Spleen (tissue), 11 donors: ENCODE measurements at regions not wholly inside any gene's neighbourhood (a gene's known extent, or its start where the extent isn't known, plus 50 kb on each side); places are given as distances from the start of the nearest gene placed in this dataset.
A peak's percentile ranks its signal among the peaks of the same experiment; 100 is the strongest.

Experiments
- DNase-seq: peaks from one replicate; pipeline ENCODE4 v3.0.0-alpha.2; 2020
- H3K27ac ChIP-seq, 8 donors: fragments of 200-600 bp; sonication (generic) in 7 of 8; 1 replicate in 4 of 8; 2 replicates in 4 of 8; pipeline versions ENCODE4 v1.5.0 to v1.8.0; 2016 to 2021; ENCODE audit warnings: inconsistent platforms in 4 of 8, mild to moderate bottlenecking in 4 of 8, moderate library complexity in 1 of 8
- H3K27me3 ChIP-seq, 7 donors: fragments of 200-600 bp; sonication (generic) in 6 of 7; replicated peaks in 1 of 7; 1 replicate in 4 of 7; 2 replicates in 3 of 7; pipeline versions ENCODE4 v1.5.0 to v1.8.0; 2016 to 2021; ENCODE audit warnings: inconsistent platforms in 3 of 7, mild to moderate bottlenecking in 1 of 7
- H3K36me3 ChIP-seq, 6 donors: fragments of 200-600 bp; sonication (generic) in 5 of 6; 1 replicate in 4 of 6; 2 replicates in 2 of 6; pipeline versions ENCODE4 v1.5.0 to v1.8.0; 2016 to 2021; ENCODE audit warnings: inconsistent platforms in 2 of 6
- H3K4me1 ChIP-seq, 6 donors: fragments of 200-600 bp; sonication (generic) in 5 of 6; 1 replicate in 3 of 6; 2 replicates in 3 of 6; pipeline versions ENCODE4 v1.5.0 to v1.8.0; 2016 to 2021; ENCODE audit warnings: inconsistent platforms in 3 of 6
- H3K4me3 ChIP-seq, 8 donors: fragments of 200-600 bp; sonication (generic) in 7 of 8; 1 replicate in 4 of 8; 2 replicates in 4 of 8; pipeline versions ENCODE4 v1.5.0 to v1.8.0; 2016 to 2021; ENCODE audit warnings: inconsistent platforms in 4 of 8, mild to moderate bottlenecking in 4 of 8, moderate library complexity in 2 of 8
- H3K9me3 ChIP-seq, 8 donors: fragments of 200-600 bp; sonication (generic) in 7 of 8; 1 replicate in 4 of 8; 2 replicates in 4 of 8; pipeline versions ENCODE4 v1.5.0 to v1.8.0; 2016 to 2021; ENCODE audit warnings: inconsistent platforms in 4 of 8
- CTCF ChIP-seq, 11 experiments: fragments of 200-600 bp in 7 of 11; fragments of 450-650 bp in 4 of 11; sonication (generic) in 4 of 11; IDR thresholded peaks in 8 of 11; conservative IDR thresholded peaks in 3 of 11; 1 replicate in 7 of 11; 2 replicates in 4 of 11; pipeline versions ENCODE4 v1.4.0 to v1.8.0; 2016 to 2021; ENCODE audit warnings: antibody characterized with exemption in 11 of 11, inconsistent platforms in 4 of 11, mild to moderate bottlenecking in 1 of 11
- POLR2A ChIP-seq, 3 donors: fragments of 450-650 bp; IDR thresholded peaks; one replicate each; pipeline ENCODE4 v1.5.1; 2017; ENCODE audit warnings: antibody characterized with exemption in 3 of 3, mild to moderate bottlenecking in 1 of 3
- POLR2AphosphoS5 ChIP-seq, 3 donors: sonication (generic); formaldehyde crosslinking; IDR thresholded peaks; one replicate each; pipeline ENCODE4 v1.5.1; 2017; ENCODE audit warnings: antibody characterized with exemption in 3 of 3
- WGBS, 5 donors: extraction: QIAGEN DNeasy Blood & Tissue Kit in 3 of 5; methylation state at CpG; one replicate each; pipeline versions ENCODE4 v1.1.5 to v1.1.7; 2013 to 2018; 5-methylcytosine and 5-hydroxymethylcytosine counted together
- intact Hi-C: fragments of 100-400 bp; cut with DNase I; formaldehyde crosslinking; loops from one replicate; pipeline ENCODE4 v1.15.0; 2023; ENCODE audit warnings: low total_unique reads
- donor health status: healthy with polysubstance abuse.
- donor health status: DM: no; HTN: no; CAD: no; lungs with moderate emphysema.
- donor health status: DM: no; HTN: no; CAD: no.
- donor health status: Bipolar disorder and iron deficiency.
- donor health status: healthy.
- donor health status: DM: no; HTN: no; CAD: no.
- donor health status: DM: yes; HTN: yes; CAD: no.

- H3K36me3 ChIP-seq: no peaks in the 10 kb centered on the region
- H3K9me3 ChIP-seq: no peaks in the 10 kb centered on the region
- no peak for DNase-seq
- TF ChIP-seq POLR2A (IDR thresholded peaks at IDR 0.05): no peak
- TF ChIP-seq CTCF (IDR thresholded peaks at IDR 0.05 in 8 of 11, conservative IDR thresholded peaks at IDR 0.05 in 3 of 11): no peak
- peak in 1 of 3 donors; percentile 9 for TF ChIP-seq POLR2AphosphoS5 (IDR thresholded peaks at IDR 0.05)
- no peaks in the 10 kb centered on the region for H3K27me3 ChIP-seq
- intact Hi-C loops: no loop called here
- no peak overlapping the region for H3K4me3 ChIP-seq
- 78 to 85% (median 79%) methylated on average over 20 of the region's 20 CpGs for WGBS, 5 donors
- H3K27ac ChIP-seq: no peak overlapping the region
- peaks cover 0 to 48% (median 15%) of the 10 kb centered on the region in 6 donors for H3K4me1 ChIP-seq
Observed at GRCh38 chr12:124660851-124661250, 93.4 kb upstream of the NCOR2 start.

- H3K9me3 ChIP-seq: no peaks in the 10 kb centered on the region
- TF ChIP-seq POLR2AphosphoS5 (IDR thresholded peaks at IDR 0.05) (no peak), POLR2A (IDR thresholded peaks at IDR 0.05) (no peak), CTCF (IDR thresholded peaks at IDR 0.05 in 8 of 11, conservative IDR thresholded peaks at IDR 0.05 in 3 of 11) (no peak)
- no peak for DNase-seq
- no peaks in the 10 kb centered on the region for H3K27me3 ChIP-seq
- intact Hi-C loops: no loop called here
- no peak overlapping the region for H3K27ac ChIP-seq
- H3K4me3 ChIP-seq: no peak overlapping the region
- H3K36me3 ChIP-seq: no peaks in the 10 kb centered on the region
- H3K4me1 ChIP-seq: peaks cover 9 to 52% (median 26%) of the 10 kb centered on the region in 6 donors
- 87 to 97% (median 95%) methylated on average over 8 of the region's 8 CpGs for WGBS, 5 donors
Observed at GRCh38 chr12:124658806-124659402, 91.5 kb upstream of the NCOR2 start.

- H3K36me3 ChIP-seq: no peaks in the 10 kb centered on the region
- 70 to 87% (median 83%) methylated on average over 4 of the region's 4 CpGs for WGBS, 5 donors
- peaks cover 9 to 52% (median 26%) of the 10 kb centered on the region in 6 donors for H3K4me1 ChIP-seq
- no peak overlapping the region for H3K27ac ChIP-seq
- no peak for DNase-seq
- peaks cover 0 to 2% (median 0%) of the 10 kb centered on the region in 7 donors for H3K27me3 ChIP-seq
- TF ChIP-seq POLR2AphosphoS5 (IDR thresholded peaks at IDR 0.05) (no peak), CTCF (IDR thresholded peaks at IDR 0.05 in 8 of 11, conservative IDR thresholded peaks at IDR 0.05 in 3 of 11) (no peak), POLR2A (IDR thresholded peaks at IDR 0.05) (no peak)
- no peaks in the 10 kb centered on the region for H3K9me3 ChIP-seq
- intact Hi-C loops: no loop called here
- H3K4me3 ChIP-seq: no peak overlapping the region
Observed at GRCh38 chr12:124658302-124658701, 90.9 kb upstream of the NCOR2 start.

- Histone ChIP-seq H3K4me3 (no peak overlapping the region), H3K9me3 (no peaks in the 10 kb centered on the region), H3K36me3 (no peaks in the 10 kb centered on the region), H3K27me3 (peaks cover 0 to 7% (median 0%) of the 10 kb centered on the region in 7 donors), H3K27ac (peak overlapping the region in 1 of 8 donors; percentile 76), H3K4me1 (peaks cover 9 to 60% (median 31%) of the 10 kb centered on the region in 6 donors)
- 65 to 77% (median 67%) methylated on average over 8 of the region's 8 CpGs for WGBS, 5 donors
- intact Hi-C loops: no loop called here
- DNase-seq: no peak
- TF ChIP-seq POLR2A (IDR thresholded peaks at IDR 0.05): no peak
Observed at GRCh38 chr12:124656947-124657434, 89.6 kb upstream of the NCOR2 start.
